ENCODE measurements at regions not wholly inside any gene's neighbourhood (a gene's known extent, or its start where the extent isn't known, plus 50 kb on each side); places are given as distances from the start of the nearest gene placed in this dataset.

DNA sequence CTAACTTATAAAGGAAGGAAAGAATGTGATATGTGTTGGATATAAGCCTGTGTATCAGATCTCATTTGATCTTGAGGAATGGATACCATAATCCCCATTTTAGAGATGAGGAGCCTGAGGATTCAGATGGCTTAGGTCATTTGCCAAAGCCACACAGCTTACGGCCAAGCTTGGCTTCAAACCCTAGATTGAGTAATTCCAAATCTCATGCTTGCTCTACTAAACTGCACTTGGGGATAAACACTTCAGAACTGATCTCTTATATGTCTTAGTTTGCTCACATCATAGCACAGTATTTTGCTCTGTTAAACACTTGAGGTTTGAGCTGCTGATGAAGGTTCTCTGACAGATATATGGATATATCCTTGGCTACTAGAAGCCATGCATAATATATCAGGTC is 504.4 kb downstream of the NTRK2 start:
- intact Hi-C loops (cut with DNase I; ENCODE audit: low total_unique reads), result no loop called here
- no peak for DNase-seq
- no peak for TF ChIP-seq POLR2AphosphoS5 (IDR thresholded peaks at IDR 0.05)
- no peak for TF ChIP-seq POLR2A (IDR thresholded peaks at IDR 0.05)
- TF ChIP-seq, protein P1, sequence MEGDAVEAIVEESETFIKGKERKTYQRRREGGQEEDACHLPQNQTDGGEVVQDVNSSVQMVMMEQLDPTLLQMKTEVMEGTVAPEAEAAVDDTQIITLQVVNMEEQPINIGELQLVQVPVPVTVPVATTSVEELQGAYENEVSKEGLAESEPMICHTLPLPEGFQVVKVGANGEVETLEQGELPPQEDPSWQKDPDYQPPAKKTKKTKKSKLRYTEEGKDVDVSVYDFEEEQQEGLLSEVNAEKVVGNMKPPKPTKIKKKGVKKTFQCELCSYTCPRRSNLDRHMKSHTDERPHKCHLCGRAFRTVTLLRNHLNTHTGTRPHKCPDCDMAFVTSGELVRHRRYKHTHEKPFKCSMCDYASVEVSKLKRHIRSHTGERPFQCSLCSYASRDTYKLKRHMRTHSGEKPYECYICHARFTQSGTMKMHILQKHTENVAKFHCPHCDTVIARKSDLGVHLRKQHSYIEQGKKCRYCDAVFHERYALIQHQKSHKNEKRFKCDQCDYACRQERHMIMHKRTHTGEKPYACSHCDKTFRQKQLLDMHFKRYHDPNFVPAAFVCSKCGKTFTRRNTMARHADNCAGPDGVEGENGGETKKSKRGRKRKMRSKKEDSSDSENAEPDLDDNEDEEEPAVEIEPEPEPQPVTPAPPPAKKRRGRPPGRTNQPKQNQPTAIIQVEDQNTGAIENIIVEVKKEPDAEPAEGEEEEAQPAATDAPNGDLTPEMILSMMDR (IDR thresholded peaks at IDR 0.05), result no peak
- TF ChIP-seq EP300 (IDR thresholded peaks at IDR 0.05), result no peak
- no peaks in the 10 kb centered on the region for H3K4me1 ChIP-seq
- peaks cover 0 to 3% (median 0%) of the 10 kb centered on the region in 4 donors for H3K9me3 ChIP-seq
- no peak overlapping the region for H3K4me3 ChIP-seq
- no peaks in the 10 kb centered on the region for H3K27me3 ChIP-seq
- H3K36me3 ChIP-seq, result no peaks in the 10 kb centered on the region
- H3K27ac ChIP-seq, result no peak overlapping the region
- WGBS, 5 donors, result 71 to 87% (median 78%) methylated on average over 1 of the region's 1 CpG

DNA sequence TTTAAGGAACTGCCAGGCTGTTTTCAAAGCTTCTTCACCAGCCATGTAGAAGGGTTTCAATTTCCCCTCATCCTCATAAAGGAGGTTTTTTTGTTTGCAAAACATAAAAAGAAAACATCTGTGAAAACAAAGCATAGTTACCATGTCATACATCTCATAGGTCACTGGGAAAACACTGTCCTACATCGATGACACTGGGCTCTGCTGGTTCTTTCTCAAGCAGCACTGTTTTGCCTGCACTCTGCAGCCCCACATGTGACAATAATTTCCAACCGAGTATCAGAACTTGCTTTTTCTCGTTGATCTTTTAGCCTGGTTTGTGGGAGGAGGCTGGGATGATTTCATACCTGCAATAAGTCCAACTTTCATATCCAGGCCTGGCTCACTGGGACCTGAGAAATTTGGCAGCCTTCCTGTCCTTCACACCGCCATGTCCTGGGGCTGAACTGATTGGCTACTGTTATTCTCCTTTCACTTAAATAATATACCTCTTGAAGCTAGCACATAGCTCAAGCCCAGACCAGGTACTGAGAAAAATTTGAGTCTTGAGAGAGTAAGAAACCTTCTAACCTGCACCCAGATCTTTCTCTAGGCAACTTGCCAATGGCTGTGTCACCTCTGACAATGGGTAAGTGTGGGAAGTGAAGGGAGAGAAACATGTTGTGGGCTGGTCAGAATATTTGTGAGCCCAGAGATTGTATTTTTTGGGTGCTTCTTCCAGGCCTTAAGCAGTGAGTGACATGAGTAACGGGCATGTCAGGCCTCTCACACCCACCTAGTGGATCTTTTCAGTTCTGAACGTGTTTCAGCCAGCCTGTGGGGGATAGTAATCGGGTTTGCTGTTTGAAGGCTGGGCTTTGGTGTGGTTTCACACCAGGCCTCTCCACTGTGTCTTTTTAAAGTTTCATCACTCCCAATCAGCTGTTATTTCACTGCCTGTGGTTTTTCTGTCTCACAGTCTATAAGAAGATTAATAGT is 502.8 kb downstream of the NTRK2 start:
- no peaks in the 10 kb centered on the region for H3K4me1 ChIP-seq
- no peaks in the 10 kb centered on the region for H3K36me3 ChIP-seq
- intact Hi-C loops (cut with DNase I; ENCODE audit: low total_unique reads), result no loop called here
- TF ChIP-seq POLR2AphosphoS5 (IDR thresholded peaks at IDR 0.05) (no peak), EP300 (IDR thresholded peaks at IDR 0.05) (no peak), POLR2A (IDR thresholded peaks at IDR 0.05) (no peak)
- TF ChIP-seq, protein P1 (IDR thresholded peaks at IDR 0.05), result no peak
- 67 to 79% (median 73%) methylated on average over 7 of the region's 7 CpGs for WGBS, 5 donors
- H3K9me3 ChIP-seq, result peaks cover 0 to 6% (median 0%) of the 10 kb centered on the region in 4 donors
- no peaks in the 10 kb centered on the region for H3K27me3 ChIP-seq
- no peak overlapping the region for H3K4me3 ChIP-seq
- H3K27ac ChIP-seq, result no peak overlapping the region
- no peak for DNase-seq

DNA sequence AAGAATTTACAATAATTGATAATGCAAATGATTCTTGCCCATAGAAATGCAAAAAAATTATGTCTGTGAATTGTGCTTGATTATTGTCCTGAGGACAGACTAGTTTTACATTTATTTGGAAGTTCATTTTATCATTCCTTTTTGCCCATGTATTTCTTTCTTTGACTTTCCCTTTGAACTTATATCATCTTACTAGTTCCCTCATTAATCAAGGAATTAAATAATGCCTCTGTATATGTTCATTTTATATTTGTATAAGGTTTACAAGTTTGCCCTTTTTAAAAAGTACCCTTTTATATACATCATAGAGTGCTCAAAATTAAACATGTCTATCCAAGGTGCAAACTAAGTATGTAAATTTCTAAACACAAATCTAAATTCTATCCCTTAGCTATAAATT is 501.6 kb downstream of the NTRK2 start:
- DNase-seq, result no peak
- peaks cover 0 to 6% (median 0%) of the 10 kb centered on the region in 4 donors for H3K9me3 ChIP-seq
- TF ChIP-seq, protein P1 (IDR thresholded peaks at IDR 0.05), result no peak
- TF ChIP-seq POLR2AphosphoS5 (IDR thresholded peaks at IDR 0.05) (no peak), EP300 (IDR thresholded peaks at IDR 0.05) (no peak), POLR2A (IDR thresholded peaks at IDR 0.05) (no peak)
- H3K36me3 ChIP-seq, result no peaks in the 10 kb centered on the region
- no peaks in the 10 kb centered on the region for H3K4me1 ChIP-seq
- H3K27ac ChIP-seq, result no peak overlapping the region
- H3K4me3 ChIP-seq, result no peak overlapping the region
- no peaks in the 10 kb centered on the region for H3K27me3 ChIP-seq
- intact Hi-C loops (cut with DNase I; ENCODE audit: low total_unique reads), result no loop called here

DNA sequence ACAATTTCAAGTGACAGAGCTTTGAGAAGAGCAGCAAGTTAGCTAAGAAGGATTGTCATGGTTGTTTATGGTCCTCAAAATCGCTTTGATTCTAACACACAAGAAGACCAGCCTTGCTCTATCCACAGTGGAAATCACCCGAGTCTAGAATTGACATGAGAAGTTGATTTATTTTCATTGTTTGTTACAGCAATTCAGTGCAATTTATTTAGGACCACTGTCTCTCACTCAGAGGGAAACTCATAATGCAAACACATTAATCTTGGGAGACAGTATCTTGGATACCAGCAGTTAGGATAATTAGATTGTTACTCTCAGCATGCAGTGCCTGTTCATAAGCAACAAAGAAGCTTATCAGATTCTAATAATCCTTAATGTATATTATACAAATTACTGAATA is 498.9 kb downstream of the NTRK2 start:
- Histone ChIP-seq H3K36me3 (no peaks in the 10 kb centered on the region), H3K27me3 (no peaks in the 10 kb centered on the region), H3K27ac (no peak overlapping the region), H3K4me3 (no peak overlapping the region), H3K9me3 (peaks cover 0 to 13% (median under 1%) of the 10 kb centered on the region in 4 donors), H3K4me1 (no peaks in the 10 kb centered on the region)
- WGBS, 5 donors, result 57 to 75% (median 70%) methylated on average over 2 of the region's 2 CpGs
- DNase-seq, result no peak
- intact Hi-C loops (cut with DNase I; ENCODE audit: low total_unique reads), result no loop called here
- TF ChIP-seq EP300 (IDR thresholded peaks at IDR 0.05) (no peak), POLR2A (IDR thresholded peaks at IDR 0.05) (no peak), POLR2AphosphoS5 (IDR thresholded peaks at IDR 0.05) (no peak)
- TF ChIP-seq, protein P1 (IDR thresholded peaks at IDR 0.05), result no peak
